ENCODE measurements at regions not wholly inside any gene's neighbourhood (a gene's known extent, or its start where the extent isn't known, plus 50 kb on each side); places are given as distances from the start of the nearest gene placed in this dataset.
"Not testable (repeated sequence)": the region's sequence is repeated elsewhere in the genome, so short reads cannot be mapped to it uniquely, and the experiment has no call there.

DNA sequence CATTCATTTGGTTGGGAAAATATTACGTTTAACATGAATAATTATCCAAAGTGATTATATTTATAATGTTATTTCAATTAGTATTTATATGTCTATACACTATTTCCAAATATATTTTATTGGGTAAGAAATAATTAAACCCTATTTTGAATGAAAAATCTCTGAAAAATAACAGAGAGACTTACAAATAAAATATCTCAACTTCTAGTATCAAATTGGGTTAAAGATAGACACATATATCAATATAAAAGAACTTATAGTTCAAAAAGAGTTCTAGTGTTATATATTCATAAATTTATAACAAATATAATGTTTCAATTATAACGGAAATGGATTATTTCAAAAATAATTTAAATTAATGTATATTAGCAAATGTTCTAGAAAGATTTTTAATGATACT is 482.6 kb upstream of the PCDH20 start:
- Histone ChIP-seq H3K27me3 (no peaks in the 10 kb centered on the region), H3K9me3 (ENCODE audit: low read depth) (no peaks in the 10 kb centered on the region), H3K4me3 (no peak overlapping the region), H3K4me1 (ENCODE audit: low read depth) (no peaks in the 10 kb centered on the region), H3K27ac (no peak overlapping the region), H3K36me3 (no peaks in the 10 kb centered on the region)
- DNase-seq (ENCODE audit: low read depth in 1 of 2, low spot score in 1 of 2), result no peak
- TF ChIP-seq CTCF (IDR thresholded peaks at IDR 0.05; ENCODE audit: low read depth, low read length), result no peak

GRCh38 chr13:61891401-61891800 is 475.8 kb upstream of the PCDH20 start:
- Histone ChIP-seq H3K36me3 (no peaks in the 10 kb centered on the region), H3K27ac (no peak overlapping the region), H3K9me3 (ENCODE audit: low read depth) (no peaks in the 10 kb centered on the region), H3K27me3 (no peaks in the 10 kb centered on the region), H3K4me3 (no peak overlapping the region), H3K4me1 (ENCODE audit: low read depth) (no peaks in the 10 kb centered on the region)
- TF ChIP-seq CTCF (IDR thresholded peaks at IDR 0.05; ENCODE audit: low read depth, low read length), result no peak
- no peak for DNase-seq (ENCODE audit: low read depth in 1 of 2, low spot score in 1 of 2)

- no peak for TF ChIP-seq CTCF (IDR thresholded peaks at IDR 0.05; ENCODE audit: low read depth, low read length)
- DNase-seq (ENCODE audit: low read depth in 1 of 2, low spot score in 1 of 2), result no peak
- H3K27ac ChIP-seq, result no peak overlapping the region
- no peak overlapping the region for H3K4me3 ChIP-seq
- H3K27me3 ChIP-seq, result no peaks in the 10 kb centered on the region
- H3K9me3 ChIP-seq (ENCODE audit: low read depth), result no peaks in the 10 kb centered on the region
- H3K36me3 ChIP-seq, result no peaks in the 10 kb centered on the region
- H3K4me1 ChIP-seq (ENCODE audit: low read depth), result no peaks in the 10 kb centered on the region
Observed at GRCh38 chr13:61884830-61885229, 469.2 kb upstream of the PCDH20 start.

DNA sequence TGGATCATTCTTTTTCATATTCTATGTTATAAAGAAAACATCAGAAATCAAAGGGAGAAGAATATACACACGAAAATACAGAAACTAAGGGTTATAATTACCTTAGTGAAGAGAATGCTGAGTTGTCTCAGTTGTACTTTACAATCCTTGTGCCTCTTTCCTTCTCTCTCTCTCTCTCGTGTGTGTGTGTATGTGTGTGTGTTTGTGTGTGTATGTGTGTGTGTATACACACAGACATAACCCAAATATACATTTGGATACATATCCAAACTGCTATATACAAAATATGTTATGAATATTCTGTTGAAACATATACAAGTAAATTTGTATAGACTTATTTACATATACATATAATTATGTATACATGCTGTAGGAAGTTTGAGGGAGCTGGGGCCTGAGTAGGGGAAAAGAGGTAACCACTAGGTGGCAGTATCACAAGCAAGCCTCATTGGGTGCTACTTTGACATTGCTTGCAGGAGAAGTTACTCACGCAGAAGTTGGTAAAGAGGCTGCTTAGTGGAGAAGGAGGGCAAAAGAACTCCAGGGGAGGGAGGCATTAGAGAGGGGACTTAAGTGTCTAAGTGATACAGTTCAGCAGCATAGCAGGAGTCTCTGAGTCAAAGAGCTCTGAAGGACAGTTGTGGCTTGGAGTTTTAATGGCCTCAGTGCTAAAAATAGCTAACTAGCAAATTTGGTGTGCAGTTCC is 465.1 kb upstream of the PCDH20 start:
- Histone ChIP-seq H3K27me3 (no peaks in the 10 kb centered on the region), H3K36me3 (no peaks in the 10 kb centered on the region), H3K4me1 (ENCODE audit: low read depth) (no peaks in the 10 kb centered on the region), H3K4me3 (no peak overlapping the region), H3K27ac (no peak overlapping the region), H3K9me3 (ENCODE audit: low read depth) (no peaks in the 10 kb centered on the region)
- TF ChIP-seq CTCF (IDR thresholded peaks at IDR 0.05; ENCODE audit: low read depth, low read length), result peak; percentile 44
- peak; percentile 25 to 66 for DNase-seq (ENCODE audit: low read depth in 1 of 2, low spot score in 1 of 2)

DNA sequence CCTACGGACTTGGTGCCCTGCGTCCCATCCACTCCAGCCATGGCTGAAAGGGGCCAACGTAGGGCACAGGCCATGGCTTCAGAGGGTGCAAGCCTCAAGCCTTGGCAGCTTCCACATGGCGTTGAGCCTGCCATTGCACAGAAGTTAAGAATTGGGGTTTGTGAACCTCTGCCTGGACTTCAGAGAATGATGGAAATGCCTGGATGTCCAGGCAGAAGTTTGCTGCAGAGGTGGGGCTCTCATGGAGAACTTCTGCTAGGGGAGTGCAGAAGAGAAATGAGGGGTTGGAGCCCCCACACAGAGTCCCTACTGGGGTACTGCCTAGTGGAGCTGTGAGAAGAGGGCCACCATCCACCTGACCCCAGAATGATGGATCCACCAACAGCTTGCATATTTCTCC is 462.9 kb upstream of the PCDH20 start:
- H3K4me1 ChIP-seq (ENCODE audit: low read depth); H3K4me3 ChIP-seq; H3K36me3 ChIP-seq; H3K27ac ChIP-seq; DNase-seq (ENCODE audit: low read depth in 1 of 2, low spot score in 1 of 2); H3K27me3 ChIP-seq; H3K9me3 ChIP-seq (ENCODE audit: low read depth): not testable (repeated sequence)

DNA sequence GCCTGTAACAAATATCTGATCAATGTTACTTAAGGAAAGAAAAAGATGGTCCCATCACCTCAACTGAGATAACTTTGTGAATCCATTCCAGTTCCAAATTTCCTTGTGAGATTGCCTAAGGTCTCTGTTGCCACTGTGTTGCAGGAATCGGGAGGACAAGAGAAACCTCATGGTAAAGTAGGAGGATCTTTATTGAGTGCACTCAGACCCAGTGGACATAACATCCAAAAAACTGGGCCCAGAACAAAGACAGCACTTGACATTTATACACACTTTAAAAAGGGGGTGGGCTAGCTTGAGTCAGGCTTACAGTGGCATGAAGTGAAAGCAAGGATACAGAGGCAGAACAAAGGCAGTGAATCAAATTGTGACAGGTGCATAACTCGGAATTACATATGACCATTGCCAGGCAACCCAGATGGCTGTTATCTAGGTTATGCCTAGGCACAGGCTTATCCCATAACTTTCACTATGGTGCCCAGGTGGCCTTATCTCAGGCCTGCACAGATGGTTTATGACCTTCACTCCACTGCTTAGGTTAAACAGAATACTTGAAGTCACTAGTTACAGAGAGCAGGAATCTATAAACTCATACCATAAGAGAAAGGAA is 459.4 kb upstream of the PCDH20 start:
- no peaks in the 10 kb centered on the region for H3K4me1 ChIP-seq (ENCODE audit: low read depth)
- H3K9me3 ChIP-seq (ENCODE audit: low read depth), result no peaks in the 10 kb centered on the region
- no peak overlapping the region for H3K27ac ChIP-seq
- no peak for DNase-seq (ENCODE audit: low read depth in 1 of 2, low spot score in 1 of 2)
- no peaks in the 10 kb centered on the region for H3K27me3 ChIP-seq
- TF ChIP-seq CTCF (IDR thresholded peaks at IDR 0.05; ENCODE audit: low read depth, low read length), result no peak
- H3K36me3 ChIP-seq, result no peaks in the 10 kb centered on the region
- H3K4me3 ChIP-seq, result no peak overlapping the region
